HUES64 (cell line): ENCODE measurements at regions not wholly inside any gene's neighbourhood (a gene's known extent, or its start where the extent isn't known, plus 50 kb on each side); places are given as distances from the start of the nearest gene placed in this dataset.
"Not testable (repeated sequence)": the region's sequence is repeated elsewhere in the genome, so short reads cannot be mapped to it uniquely, and the experiment has no call there.

ENCODE experiments used
- H3K27ac ChIP-seq: 2 replicates; pipeline ENCODE4 v1.7.0; 2013; ENCODE audit warnings: low read depth, low read length, inconsistent platforms
- H3K27me3 ChIP-seq: 2 replicates; pipeline ENCODE4 v1.6.1; 2013; ENCODE audit warnings: mild to moderate bottlenecking, low read length; ENCODE audit not compliant: insufficient read depth
- H3K36me3 ChIP-seq: 2 replicates; pipeline ENCODE4 v1.6.1; 2013; ENCODE audit warnings: mild to moderate bottlenecking, low read length; ENCODE audit not compliant: insufficient read depth
- H3K4me1 ChIP-seq: 2 replicates; pipeline ENCODE4 v1.6.1; 2013; ENCODE audit warnings: mild to moderate bottlenecking, low read length, moderate library complexity; ENCODE audit not compliant: insufficient read depth
- H3K4me3 ChIP-seq: 2 replicates; pipeline ENCODE4 v1.5.1; 2013; ENCODE audit warnings: mild to moderate bottlenecking, low read length, moderate library complexity
- H3K9ac ChIP-seq: 2 replicates; pipeline ENCODE4 v1.6.1; 2013; ENCODE audit warnings: mild to moderate bottlenecking, low read depth, low read length
- H3K9me3 ChIP-seq: 2 replicates; pipeline ENCODE4 v1.6.1; 2013; ENCODE audit warnings: low read depth, low read length; ENCODE audit not compliant: insufficient read depth
- WGBS: fragments of 150-250, 120-280 bp; methylation state at CpG from one replicate; pipeline ENCODE4 v1.1.7; 2013; ENCODE audit warnings: missing lambda C conversion rate; 5-methylcytosine and 5-hydroxymethylcytosine counted together

- not testable (repeated sequence) for H3K27ac ChIP-seq, H3K27me3 ChIP-seq, H3K9me3 ChIP-seq, H3K9ac ChIP-seq, H3K36me3 ChIP-seq, H3K4me3 ChIP-seq
- WGBS, result 80% methylated on average over 3 of the region's 3 CpGs
- peaks cover 14% of the 10 kb centered on the region for H3K4me1 ChIP-seq
Measured at GRCh38 chrX:80508083-80508482, 87.8 kb downstream of the TENT5D start.

- H3K4me1 ChIP-seq, result peaks cover 24% of the 10 kb centered on the region
- H3K9me3 ChIP-seq, result no peaks in the 10 kb centered on the region
- H3K36me3 ChIP-seq, result no peaks in the 10 kb centered on the region
- H3K27me3 ChIP-seq, result no peaks in the 10 kb centered on the region
- H3K4me3 ChIP-seq, result no peak overlapping the region
- peak overlapping the region; percentile 15; the same call in 1 of the 2 replicates for H3K27ac ChIP-seq
- 48% methylated on average over 3 of the region's 7 CpGs for WGBS
- no peak overlapping the region; the same call in 1 of the 2 replicates for H3K9ac ChIP-seq
Measured at GRCh38 chrX:80511969-80512760, 91.9 kb downstream of the TENT5D start.

GRCh38 chrX:80512924-80513323 lies 92.7 kb downstream of the TENT5D start:
- Histone ChIP-seq H3K9ac (no peak overlapping the region), H3K27ac (peak overlapping the region; percentile 15; the same call in 1 of the 2 replicates), H3K27me3 (no peaks in the 10 kb centered on the region), H3K9me3 (no peaks in the 10 kb centered on the region), H3K4me3 (no peak overlapping the region), H3K36me3 (no peaks in the 10 kb centered on the region), H3K4me1 (peaks cover 24% of the 10 kb centered on the region)
- WGBS, result 68% methylated on average over 4 of the region's 4 CpGs

DNA sequence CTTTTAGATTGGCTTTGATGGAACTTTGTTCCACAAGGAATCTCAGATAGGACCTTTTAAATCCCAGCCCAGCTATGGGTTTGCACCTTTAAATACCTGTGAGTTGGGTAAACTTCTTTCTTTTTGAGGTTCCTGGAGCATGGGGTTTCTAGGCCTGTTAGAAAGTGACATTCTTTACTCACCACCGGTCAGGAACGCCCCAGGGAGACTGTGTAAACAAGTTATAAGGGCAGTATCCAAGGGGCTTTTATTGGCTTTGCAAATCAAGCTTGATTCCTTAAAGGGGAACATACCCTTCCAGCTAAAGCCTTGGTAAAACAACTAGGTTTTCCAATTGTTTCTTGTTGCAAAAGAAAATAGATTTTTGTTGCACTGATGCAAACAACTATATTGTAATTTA lies 93.4 kb downstream of the TENT5D start:
- WGBS, result 20% methylated on average over 1 of the region's 2 CpGs
- H3K9me3 ChIP-seq, result no peaks in the 10 kb centered on the region
- H3K4me1 ChIP-seq, result peaks cover 24% of the 10 kb centered on the region
- peak overlapping the region; percentile 6; the same call in 1 of the 2 replicates for H3K27ac ChIP-seq
- H3K36me3 ChIP-seq, result no peaks in the 10 kb centered on the region
- H3K4me3 ChIP-seq, result no peak overlapping the region
- H3K27me3 ChIP-seq, result no peaks in the 10 kb centered on the region
- H3K9ac ChIP-seq, result no peak overlapping the region

- no peaks in the 10 kb centered on the region for H3K4me1 ChIP-seq
- H3K36me3 ChIP-seq, result no peaks in the 10 kb centered on the region
- H3K27me3 ChIP-seq, result no peaks in the 10 kb centered on the region
- no peak overlapping the region for H3K27ac ChIP-seq
- no CpG with 5 or more reads among the region's 1 CpG for WGBS
- H3K4me3 ChIP-seq, result no peak overlapping the region
- H3K9ac ChIP-seq, result no peak overlapping the region
- no peaks in the 10 kb centered on the region for H3K9me3 ChIP-seq
Measured at GRCh38 chrX:80537096-80537495, 116.8 kb downstream of the TENT5D start.

- H3K4me1 ChIP-seq, result no peaks in the 10 kb centered on the region
- H3K27me3 ChIP-seq, result no peaks in the 10 kb centered on the region
- H3K9ac ChIP-seq, result no peak overlapping the region
- H3K36me3 ChIP-seq, result no peaks in the 10 kb centered on the region
- H3K27ac ChIP-seq, result no peak overlapping the region
- WGBS, result 75% methylated on average over 6 of the region's 6 CpGs
- no peak overlapping the region for H3K4me3 ChIP-seq
- H3K9me3 ChIP-seq, result no peaks in the 10 kb centered on the region
Measured at GRCh38 chrX:80550722-80551121, 130.5 kb downstream of the TENT5D start.

- H3K9me3 ChIP-seq, result no peaks in the 10 kb centered on the region
- H3K4me1 ChIP-seq, result no peaks in the 10 kb centered on the region
- H3K9ac ChIP-seq, result no peak overlapping the region
- H3K4me3 ChIP-seq, result no peak overlapping the region
- H3K36me3 ChIP-seq, result no peaks in the 10 kb centered on the region
- no peaks in the 10 kb centered on the region for H3K27me3 ChIP-seq
- H3K27ac ChIP-seq, result no peak overlapping the region
- WGBS, result 85% methylated on average over 2 of the region's 3 CpGs
Measured at GRCh38 chrX:80556148-80556547, 135.9 kb downstream of the TENT5D start.

DNA sequence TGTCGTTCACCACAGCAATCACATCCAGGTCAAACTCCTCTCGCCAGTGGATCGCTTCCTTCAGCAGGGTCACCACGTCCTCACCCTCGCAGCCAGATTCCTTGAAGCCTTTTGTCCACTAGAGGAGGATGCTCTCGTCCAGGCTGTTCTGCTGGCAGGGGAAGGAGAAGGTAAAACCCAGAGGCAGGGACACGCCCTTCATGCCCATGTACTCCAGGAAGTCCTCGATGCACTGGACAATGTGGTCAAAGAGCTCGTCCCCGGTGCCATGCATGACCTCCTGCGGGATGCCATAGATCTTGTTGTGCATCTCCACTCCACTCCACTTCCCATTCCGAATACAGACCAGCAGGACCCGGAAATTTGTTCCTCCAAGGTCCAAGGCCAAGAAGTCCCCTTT lies 152.4 kb downstream of the TENT5D start:
- 92% methylated on average over 13 of the region's 13 CpGs for WGBS
- H3K9ac ChIP-seq, result no peak overlapping the region
- no peak overlapping the region for H3K4me3 ChIP-seq
- no peaks in the 10 kb centered on the region; the same call in 1 of the 2 replicates for H3K4me1 ChIP-seq
- no peaks in the 10 kb centered on the region for H3K27me3 ChIP-seq
- H3K9me3 ChIP-seq, result no peaks in the 10 kb centered on the region
- H3K27ac ChIP-seq, result no peak overlapping the region
- no peaks in the 10 kb centered on the region for H3K36me3 ChIP-seq

GRCh38 chrX:80573275-80573674 lies 153.0 kb downstream of the TENT5D start:
- H3K9me3 ChIP-seq, result no peaks in the 10 kb centered on the region
- no peak overlapping the region for H3K27ac ChIP-seq
- WGBS, result 96% methylated on average over 20 of the region's 20 CpGs
- H3K36me3 ChIP-seq, result no peaks in the 10 kb centered on the region
- H3K4me3 ChIP-seq, result no peak overlapping the region
- H3K4me1 ChIP-seq, result no peaks in the 10 kb centered on the region; the same call in 1 of the 2 replicates
- H3K9ac ChIP-seq, result no peak overlapping the region
- H3K27me3 ChIP-seq, result no peaks in the 10 kb centered on the region

- H3K36me3 ChIP-seq, H3K27ac ChIP-seq, H3K4me1 ChIP-seq, H3K27me3 ChIP-seq, H3K4me3 ChIP-seq, H3K9ac ChIP-seq, H3K9me3 ChIP-seq: not testable (repeated sequence)
- 96% methylated on average over 50 of the region's 50 CpGs for whole genome bisulfite sequencing
Measured at GRCh38 chrX:80574486-80575086, 154.3 kb downstream of the TENT5D start.

DNA sequence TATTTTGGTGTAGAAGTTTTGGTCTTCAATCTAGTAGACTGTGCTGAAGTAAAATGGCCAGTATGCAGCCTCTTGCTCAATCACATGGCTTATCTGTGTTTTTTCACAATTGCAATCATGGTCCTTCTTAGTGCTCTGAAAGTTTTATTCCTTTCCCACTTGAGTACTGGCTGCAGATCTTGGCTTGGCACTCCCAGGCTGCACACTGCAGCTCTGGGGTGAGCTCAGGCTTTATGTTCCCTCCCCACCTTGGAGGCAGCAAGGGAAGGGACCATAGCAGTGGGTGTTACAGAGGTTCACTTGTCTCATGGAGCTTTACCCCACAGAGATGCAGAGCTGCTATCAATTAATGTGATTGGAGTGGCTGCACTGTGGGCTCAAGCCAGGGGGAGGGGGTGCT lies 156.0 kb downstream of the TENT5D start:
- Histone ChIP-seq H3K27ac (no peak overlapping the region), H3K36me3 (no peaks in the 10 kb centered on the region), H3K9ac (no peak overlapping the region), H3K4me3 (no peak overlapping the region), H3K4me1 (no peaks in the 10 kb centered on the region; the same call in 1 of the 2 replicates), H3K9me3 (no peaks in the 10 kb centered on the region), H3K27me3 (no peaks in the 10 kb centered on the region)
